ENCODE measurements at regions not wholly inside any gene's neighbourhood (a gene's known extent, or its start where the extent isn't known, plus 50 kb on each side); places are given as distances from the start of the nearest gene placed in this dataset.
"Not testable (repeated sequence)": the region's sequence is repeated elsewhere in the genome, so short reads cannot be mapped to it uniquely, and the experiment has no call there.

DNA sequence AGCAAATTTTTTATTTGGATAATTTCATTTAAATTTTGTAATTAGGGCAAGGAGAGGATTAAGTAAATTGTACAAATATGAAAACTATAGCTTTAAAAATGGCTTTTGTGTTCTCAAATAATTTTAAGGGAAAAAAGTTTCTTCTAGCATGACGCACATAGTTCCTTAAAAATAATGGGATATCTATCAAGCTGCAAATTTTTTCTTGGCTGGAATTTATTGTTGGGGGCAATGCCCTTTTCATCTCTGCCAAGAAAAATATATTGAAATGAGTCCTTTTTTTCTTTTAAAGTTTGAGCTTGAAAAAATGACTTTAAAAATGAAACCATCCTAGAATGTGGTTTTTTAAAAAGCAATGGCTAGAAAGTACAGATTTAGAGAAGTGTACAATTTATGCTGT is 154.4 kb upstream of the UGT8 start:
- Histone ChIP-seq H3K4me3 (no peak overlapping the region), H3K9me3 (no peaks in the 10 kb centered on the region), H3K27me3 (replicated peaks; ENCODE audit: insufficient read depth) (no peaks in the 10 kb centered on the region), H3K27ac (no peak overlapping the region), H3K4me1 (replicated peaks) (no peaks in the 10 kb centered on the region), H3K36me3 (no peaks in the 10 kb centered on the region)
- intact Hi-C loops (cut with DNase I) = no loop called here
- DNase-seq (ENCODE audit: low spot score) = no peak
- 62% methylated on average over 1 of the region's 1 CpG for WGBS
- TF ChIP-seq POLR2AphosphoS5 (IDR thresholded peaks at IDR 0.05) (no peak), POLR2A (IDR thresholded peaks at IDR 0.05) (no peak)
- TF ChIP-seq, protein P1, sequence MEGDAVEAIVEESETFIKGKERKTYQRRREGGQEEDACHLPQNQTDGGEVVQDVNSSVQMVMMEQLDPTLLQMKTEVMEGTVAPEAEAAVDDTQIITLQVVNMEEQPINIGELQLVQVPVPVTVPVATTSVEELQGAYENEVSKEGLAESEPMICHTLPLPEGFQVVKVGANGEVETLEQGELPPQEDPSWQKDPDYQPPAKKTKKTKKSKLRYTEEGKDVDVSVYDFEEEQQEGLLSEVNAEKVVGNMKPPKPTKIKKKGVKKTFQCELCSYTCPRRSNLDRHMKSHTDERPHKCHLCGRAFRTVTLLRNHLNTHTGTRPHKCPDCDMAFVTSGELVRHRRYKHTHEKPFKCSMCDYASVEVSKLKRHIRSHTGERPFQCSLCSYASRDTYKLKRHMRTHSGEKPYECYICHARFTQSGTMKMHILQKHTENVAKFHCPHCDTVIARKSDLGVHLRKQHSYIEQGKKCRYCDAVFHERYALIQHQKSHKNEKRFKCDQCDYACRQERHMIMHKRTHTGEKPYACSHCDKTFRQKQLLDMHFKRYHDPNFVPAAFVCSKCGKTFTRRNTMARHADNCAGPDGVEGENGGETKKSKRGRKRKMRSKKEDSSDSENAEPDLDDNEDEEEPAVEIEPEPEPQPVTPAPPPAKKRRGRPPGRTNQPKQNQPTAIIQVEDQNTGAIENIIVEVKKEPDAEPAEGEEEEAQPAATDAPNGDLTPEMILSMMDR (IDR thresholded peaks at IDR 0.05) = no peak

DNA sequence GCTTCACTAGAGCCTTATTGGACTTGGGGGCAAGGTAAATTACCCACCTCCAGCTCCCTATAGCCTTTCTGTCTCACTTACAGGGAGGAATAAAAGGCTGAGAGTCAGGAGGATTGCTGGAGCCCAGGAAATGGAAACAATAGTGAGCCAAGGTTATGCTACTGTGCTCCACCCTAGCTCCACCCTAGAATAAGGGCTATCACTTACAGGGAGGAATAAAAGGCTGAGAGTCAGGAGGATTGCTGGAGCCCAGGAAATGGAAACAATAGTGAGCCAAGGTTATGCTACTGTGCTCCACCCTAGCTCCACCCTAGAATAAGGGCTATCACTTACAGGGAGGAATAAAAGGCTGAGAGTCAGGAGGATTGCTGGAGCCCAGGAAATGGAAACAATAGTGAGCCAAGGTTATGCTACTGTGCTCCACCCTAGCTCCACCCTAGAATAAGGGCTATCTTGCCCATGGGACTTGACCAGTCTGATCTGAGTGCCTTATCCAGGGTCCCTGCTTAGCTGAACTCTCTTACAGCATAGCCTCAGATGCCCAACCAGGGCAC is 150.6 kb upstream of the UGT8 start:
- H3K27me3 ChIP-seq (replicated peaks; ENCODE audit: insufficient read depth) = not testable (repeated sequence)

DNA sequence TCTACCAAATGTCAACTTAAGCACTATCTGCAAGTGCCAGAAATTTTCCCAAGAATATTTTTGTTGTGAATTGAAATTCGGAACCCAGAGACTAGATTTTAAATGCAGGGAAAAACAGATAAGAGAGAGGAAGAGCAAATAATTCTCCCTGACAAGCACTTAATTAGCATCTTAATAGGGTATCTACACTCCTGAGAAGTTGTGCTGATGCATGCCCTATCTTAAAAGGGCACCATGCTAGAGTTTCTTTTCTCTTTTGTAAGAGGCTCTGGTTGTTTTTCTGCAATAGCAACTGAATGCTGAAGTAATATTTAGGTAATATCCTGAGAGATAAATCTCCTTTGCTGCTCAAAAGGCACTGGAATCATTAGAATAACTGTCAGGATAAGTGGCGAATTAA is 139.9 kb upstream of the UGT8 start:
- H3K27me3 ChIP-seq (replicated peaks; ENCODE audit: insufficient read depth) = no peaks in the 10 kb centered on the region
- 81% methylated on average over 2 of the region's 2 CpGs for WGBS
- H3K4me3 ChIP-seq = no peak overlapping the region
- TF ChIP-seq, protein P1 (IDR thresholded peaks at IDR 0.05) = no peak
- TF ChIP-seq POLR2A (IDR thresholded peaks at IDR 0.05) (no peak), POLR2AphosphoS5 (IDR thresholded peaks at IDR 0.05) (no peak)
- H3K9me3 ChIP-seq = no peaks in the 10 kb centered on the region
- no peaks in the 10 kb centered on the region for H3K36me3 ChIP-seq
- DNase-seq (ENCODE audit: low spot score) = no peak
- no peak overlapping the region for H3K27ac ChIP-seq
- intact Hi-C loops (cut with DNase I) = no loop called here
- no peaks in the 10 kb centered on the region for H3K4me1 ChIP-seq (replicated peaks)

More for the DNA sequence above, 150.6 kb upstream of the UGT8 start:
- H3K9me3 ChIP-seq; H3K4me1 ChIP-seq (replicated peaks); H3K4me3 ChIP-seq; DNase-seq (ENCODE audit: low spot score); H3K27ac ChIP-seq; H3K36me3 ChIP-seq; intact Hi-C loops (cut with DNase I): not testable (repeated sequence)

DNA sequence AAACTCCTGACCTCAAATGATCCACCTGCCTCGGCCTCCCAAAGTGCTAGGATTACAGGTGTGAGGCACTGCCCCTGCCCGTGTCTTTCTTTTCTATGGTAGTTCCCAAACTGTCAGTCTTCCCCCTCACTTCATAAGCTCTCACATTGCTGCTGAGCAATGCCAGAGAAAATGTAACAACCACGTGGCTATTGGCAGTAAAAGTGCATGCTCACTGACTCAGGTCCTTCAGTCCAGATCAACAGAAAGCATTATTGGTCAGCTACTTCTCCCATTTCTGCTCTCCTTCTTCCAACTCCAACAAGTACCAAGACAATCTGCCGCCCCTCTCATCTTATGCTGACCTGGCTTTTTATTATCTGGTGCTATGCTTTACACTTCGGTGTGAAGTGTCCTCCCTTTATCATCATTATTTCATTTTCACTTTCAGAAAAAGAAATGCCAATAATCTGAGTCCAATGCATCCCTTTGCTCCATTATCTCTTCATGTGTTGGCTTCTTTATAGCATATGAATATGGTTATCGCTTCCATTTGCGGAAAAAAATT is 133.8 kb upstream of the UGT8 start:
- H3K36me3 ChIP-seq = no peaks in the 10 kb centered on the region
- H3K27ac ChIP-seq = no peak overlapping the region
- H3K4me1 ChIP-seq (replicated peaks) = no peaks in the 10 kb centered on the region
- H3K27me3 ChIP-seq (replicated peaks; ENCODE audit: insufficient read depth) = no peaks in the 10 kb centered on the region
- WGBS = 49% methylated on average over 7 of the region's 7 CpGs
- no peak overlapping the region for H3K4me3 ChIP-seq
- DNase-seq (ENCODE audit: low spot score) = no peak
- intact Hi-C loops (cut with DNase I) = no loop called here
- no peak for TF ChIP-seq POLR2AphosphoS5 (IDR thresholded peaks at IDR 0.05)
- TF ChIP-seq POLR2A (IDR thresholded peaks at IDR 0.05) = no peak
- TF ChIP-seq, protein P1 (IDR thresholded peaks at IDR 0.05) = no peak
- H3K9me3 ChIP-seq = no peaks in the 10 kb centered on the region

DNA sequence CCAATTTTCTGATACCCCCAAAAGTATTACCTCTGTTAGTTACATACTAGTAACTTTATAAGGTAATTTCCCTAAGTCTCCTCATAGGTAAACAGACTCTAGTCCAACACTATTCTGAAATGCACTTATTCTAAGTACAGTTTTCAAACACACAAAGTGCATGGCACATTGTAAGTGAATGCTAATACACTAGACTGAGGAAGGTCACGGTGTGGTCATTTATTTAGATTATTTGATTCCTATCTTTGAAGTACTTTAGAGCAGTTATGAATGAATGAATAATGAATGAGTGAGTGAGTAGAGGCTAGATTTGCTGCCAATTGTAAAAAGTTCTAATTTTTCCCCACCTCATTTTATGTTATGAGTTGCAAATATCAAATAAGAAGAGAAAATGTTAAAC is 132.8 kb upstream of the UGT8 start:
- H3K4me1 ChIP-seq (replicated peaks) = no peaks in the 10 kb centered on the region

More for the DNA sequence above, 132.8 kb upstream of the UGT8 start:
- no peak for DNase-seq (ENCODE audit: low spot score)
- H3K4me3 ChIP-seq = no peak overlapping the region
- 80% methylated on average over 1 of the region's 1 CpG for WGBS
- H3K9me3 ChIP-seq = no peaks in the 10 kb centered on the region
- H3K27ac ChIP-seq = no peak overlapping the region
- no peak for TF ChIP-seq POLR2AphosphoS5 (IDR thresholded peaks at IDR 0.05)
- TF ChIP-seq, protein P1 (IDR thresholded peaks at IDR 0.05) = no peak
- no peak for TF ChIP-seq POLR2A (IDR thresholded peaks at IDR 0.05)
- H3K27me3 ChIP-seq (replicated peaks; ENCODE audit: insufficient read depth) = no peaks in the 10 kb centered on the region
- intact Hi-C loops (cut with DNase I) = no loop called here
- no peaks in the 10 kb centered on the region for H3K36me3 ChIP-seq
